Keratinocyte (primary cell): ENCODE measurements at regions not wholly inside any gene's neighbourhood (a gene's known extent, or its start where the extent isn't known, plus 50 kb on each side); places are given as distances from the start of the nearest gene placed in this dataset.

ENCODE experiments used
- EZH2 ChIP-seq: IDR thresholded peaks from one replicate; pipeline ENCODE4 v1.6.1; 2012; ENCODE audit warnings: inconsistent platforms, mild to moderate bottlenecking, low read length, moderate library complexity
- TF ChIP-seq, protein P1 (sequence below), 3 experiments: IDR thresholded peaks in 1 of 3; conservative IDR thresholded peaks in 1 of 3; optimal IDR thresholded peaks in 1 of 3; 2 replicates in 2 of 3; 3 replicates in 1 of 3; pipeline versions ENCODE3 to v1.5.1; 2011; ENCODE audit warnings: low read length in 3 of 3, mild to moderate bottlenecking in 3 of 3, moderate library complexity in 2 of 3, control low read depth in 1 of 3, inconsistent platforms in 1 of 3; ENCODE audit not compliant: insufficient read depth in 2 of 3; ENCODE audit errors: extremely low read depth in 1 of 3

DNA sequence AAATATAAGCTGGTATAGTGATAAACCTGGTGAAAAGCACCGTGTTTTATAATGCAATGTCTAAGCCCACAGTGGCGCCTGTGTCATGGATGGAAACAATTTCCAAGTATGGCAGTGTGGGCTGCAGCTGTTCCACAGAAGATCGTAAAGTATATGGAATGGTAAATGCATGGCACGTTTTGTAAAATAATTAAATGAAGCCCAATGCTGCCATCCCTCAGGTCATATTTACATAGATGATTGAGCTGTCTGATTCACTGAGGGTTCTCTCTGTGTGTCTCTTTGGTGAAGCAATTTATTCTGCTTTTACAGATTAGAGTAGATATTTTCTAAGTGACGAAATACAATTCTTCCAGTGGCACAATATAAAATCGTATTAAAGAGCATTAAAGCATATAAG lies 164.8 kb downstream of the ASMT start:
- TF ChIP-seq, protein P1, sequence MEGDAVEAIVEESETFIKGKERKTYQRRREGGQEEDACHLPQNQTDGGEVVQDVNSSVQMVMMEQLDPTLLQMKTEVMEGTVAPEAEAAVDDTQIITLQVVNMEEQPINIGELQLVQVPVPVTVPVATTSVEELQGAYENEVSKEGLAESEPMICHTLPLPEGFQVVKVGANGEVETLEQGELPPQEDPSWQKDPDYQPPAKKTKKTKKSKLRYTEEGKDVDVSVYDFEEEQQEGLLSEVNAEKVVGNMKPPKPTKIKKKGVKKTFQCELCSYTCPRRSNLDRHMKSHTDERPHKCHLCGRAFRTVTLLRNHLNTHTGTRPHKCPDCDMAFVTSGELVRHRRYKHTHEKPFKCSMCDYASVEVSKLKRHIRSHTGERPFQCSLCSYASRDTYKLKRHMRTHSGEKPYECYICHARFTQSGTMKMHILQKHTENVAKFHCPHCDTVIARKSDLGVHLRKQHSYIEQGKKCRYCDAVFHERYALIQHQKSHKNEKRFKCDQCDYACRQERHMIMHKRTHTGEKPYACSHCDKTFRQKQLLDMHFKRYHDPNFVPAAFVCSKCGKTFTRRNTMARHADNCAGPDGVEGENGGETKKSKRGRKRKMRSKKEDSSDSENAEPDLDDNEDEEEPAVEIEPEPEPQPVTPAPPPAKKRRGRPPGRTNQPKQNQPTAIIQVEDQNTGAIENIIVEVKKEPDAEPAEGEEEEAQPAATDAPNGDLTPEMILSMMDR (optimal IDR thresholded peaks at IDR 0.05 in 1 of 3, IDR thresholded peaks at IDR 0.05 in 1 of 3, conservative IDR thresholded peaks at IDR 0.05 in 1 of 3; ENCODE audit: extremely low read depth in 1 of 3, insufficient read depth in 2 of 3, low read length in 3 of 3) = no peak
- TF ChIP-seq EZH2 = no peak
